ENCODE measurements at regions not wholly inside any gene's neighbourhood (a gene's known extent, or its start where the extent isn't known, plus 50 kb on each side); places are given as distances from the start of the nearest gene placed in this dataset.

DNA sequence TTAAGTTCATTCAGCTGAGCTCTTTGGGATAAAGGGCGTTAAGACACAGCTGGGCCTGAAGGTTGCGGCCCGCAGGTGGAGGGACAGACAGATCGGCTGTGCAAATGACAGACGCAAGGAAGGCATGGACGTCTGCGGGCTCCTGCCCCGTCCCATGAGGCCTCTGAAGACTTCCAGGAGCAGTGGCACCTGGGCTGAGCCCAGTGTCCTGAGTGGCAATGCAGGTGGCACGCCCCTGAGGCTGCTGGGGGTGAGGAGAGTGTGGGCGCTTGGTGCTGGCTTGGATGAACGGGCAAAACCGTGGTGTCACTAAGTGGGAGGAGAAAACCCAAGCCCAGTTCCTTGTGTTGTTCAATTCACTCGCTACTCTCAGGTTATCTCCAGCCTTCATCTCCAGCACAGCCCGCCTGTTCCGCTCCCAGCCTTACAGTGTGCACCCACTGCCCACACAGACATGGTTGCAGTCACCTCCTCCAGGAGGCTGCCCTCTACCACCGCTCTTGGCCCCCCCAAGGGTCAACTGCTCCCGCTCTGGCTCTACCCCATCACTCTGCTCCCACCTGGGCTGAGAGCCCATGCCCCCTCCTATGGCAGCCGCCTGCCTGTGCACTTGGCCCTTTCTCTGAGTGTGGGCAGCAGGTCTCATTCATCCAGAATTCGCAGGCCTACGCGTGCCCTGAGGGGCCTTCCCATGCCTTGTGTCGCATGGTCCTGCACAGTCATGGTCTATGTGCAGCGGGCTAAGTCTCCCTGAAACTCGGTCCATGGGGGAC lies 50.3 kb downstream of the PTGR3 start:
- no peak for DNase-seq (ENCODE audit: insufficient read length, low spot score)
- FAIRE-seq, result no peak

DNA sequence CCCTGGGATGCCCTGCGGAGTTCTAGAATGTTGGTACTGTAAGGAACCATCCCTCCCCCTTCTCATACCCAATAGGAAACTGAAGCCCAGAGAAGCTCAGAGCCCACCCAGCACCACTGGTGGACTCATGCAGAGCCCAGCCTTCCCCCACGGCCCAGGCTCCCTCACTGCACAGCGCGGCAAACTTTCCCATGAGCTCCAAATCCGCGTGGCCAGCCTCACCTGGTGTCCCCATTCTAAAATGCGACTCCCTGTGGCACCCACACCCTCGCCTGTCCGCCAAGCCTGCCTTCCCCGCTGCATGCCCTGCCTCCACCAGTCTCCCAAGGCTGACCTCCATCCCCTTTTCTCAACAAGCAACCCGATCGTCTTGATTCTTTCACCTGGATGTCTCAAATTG lies 51.1 kb downstream of the PTGR3 start:
- DNase-seq (ENCODE audit: insufficient read length, low spot score) (no peak), FAIRE-seq (no peak)

DNA sequence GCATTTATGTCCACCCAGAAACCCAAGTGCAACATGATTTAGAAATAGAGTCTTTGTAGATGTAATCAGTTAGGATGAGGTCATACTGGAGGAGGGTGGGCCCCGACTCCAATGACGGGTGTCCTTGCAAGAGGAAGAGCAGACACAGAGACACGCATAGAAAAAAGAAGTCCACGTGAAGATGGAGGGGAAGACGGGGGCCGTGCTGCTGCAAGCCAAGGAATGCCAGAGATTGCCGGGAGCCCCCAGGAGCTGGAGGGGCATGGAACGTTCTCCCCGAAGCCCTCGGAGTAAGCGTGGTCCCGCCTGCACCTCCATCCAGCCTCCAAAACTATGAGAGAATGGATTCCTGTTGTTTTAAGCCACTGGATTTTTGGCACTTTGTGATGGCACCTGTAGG lies 51.6 kb downstream of the PTGR3 start:
- DNase-seq (ENCODE audit: insufficient read length, low spot score), result no peak
- no peak for FAIRE-seq

DNA sequence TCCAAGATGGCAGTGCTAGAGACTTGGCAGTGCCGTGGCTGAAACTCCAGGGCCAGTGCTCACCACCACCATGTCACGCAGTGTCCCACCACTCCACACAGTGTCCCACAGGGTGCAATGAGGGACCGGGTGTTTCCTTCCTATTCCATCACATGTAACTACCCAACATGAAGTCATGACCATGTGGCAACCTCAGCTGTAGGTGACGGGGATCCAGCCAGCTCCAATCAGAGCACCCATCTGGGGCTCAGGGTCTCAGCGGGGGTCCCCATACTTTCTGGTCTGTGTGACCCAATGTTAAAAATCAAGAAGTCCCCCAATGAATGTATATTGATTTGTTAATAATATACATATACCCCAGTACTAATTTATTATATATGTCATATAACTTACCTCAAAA lies 52.1 kb downstream of the PTGR3 start:
- FAIRE-seq (no peak), DNase-seq (ENCODE audit: insufficient read length, low spot score) (no peak)

DNA sequence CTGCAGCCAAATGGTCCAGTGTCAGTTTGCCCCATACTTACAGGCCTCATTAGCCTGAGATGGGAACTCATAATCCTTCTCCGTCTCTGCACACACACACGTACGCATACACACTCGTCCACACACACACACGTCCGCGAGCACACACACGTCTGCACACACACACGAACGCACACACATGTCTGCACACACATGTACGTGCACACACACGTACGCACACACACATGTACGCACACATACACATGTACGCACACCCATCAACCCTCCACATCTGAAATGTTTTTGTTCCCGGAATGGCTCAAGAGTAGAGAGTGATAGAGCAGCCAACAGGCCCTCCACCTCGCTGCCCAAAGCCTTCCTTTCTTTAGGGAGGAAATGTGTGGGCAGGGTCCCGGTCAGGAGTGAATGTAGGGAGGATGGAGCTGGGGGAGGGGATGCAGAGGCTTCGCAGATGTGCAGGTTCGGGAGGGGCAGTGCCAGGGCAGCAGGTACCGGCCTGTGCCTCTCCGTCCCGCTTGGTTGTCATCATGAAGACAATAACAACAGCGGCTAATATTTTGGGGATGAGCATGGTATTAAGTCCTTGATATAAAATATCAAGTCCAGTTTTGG lies 52.7 kb downstream of the PTGR3 start:
- DNase-seq (ENCODE audit: insufficient read length, low spot score), result no peak

DNA sequence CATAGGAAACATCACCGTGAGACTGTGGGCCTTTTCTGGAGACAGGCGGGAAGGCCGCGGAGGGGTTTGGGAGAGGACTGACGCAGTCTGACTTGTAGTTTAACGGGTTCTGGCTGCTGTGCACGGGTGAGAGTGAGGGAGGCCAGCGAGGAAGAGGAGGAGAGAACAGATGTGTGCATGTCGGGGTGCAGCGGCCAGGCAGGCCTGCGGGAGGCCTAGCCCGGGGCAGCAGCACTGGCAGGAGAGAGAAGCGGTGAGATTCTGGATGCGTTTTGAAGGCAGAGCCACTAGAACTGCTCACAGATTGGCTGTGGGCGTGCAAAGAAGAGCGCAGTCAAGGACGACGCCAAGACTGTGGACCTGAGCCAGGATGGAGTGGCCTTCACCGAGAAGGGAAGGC lies 53.9 kb downstream of the PTGR3 start:
- DNase-seq (ENCODE audit: insufficient read length, low spot score) (no peak), FAIRE-seq (no peak)

More for the DNA sequence above, 52.7 kb downstream of the PTGR3 start:
- FAIRE-seq, result no peak

DNA sequence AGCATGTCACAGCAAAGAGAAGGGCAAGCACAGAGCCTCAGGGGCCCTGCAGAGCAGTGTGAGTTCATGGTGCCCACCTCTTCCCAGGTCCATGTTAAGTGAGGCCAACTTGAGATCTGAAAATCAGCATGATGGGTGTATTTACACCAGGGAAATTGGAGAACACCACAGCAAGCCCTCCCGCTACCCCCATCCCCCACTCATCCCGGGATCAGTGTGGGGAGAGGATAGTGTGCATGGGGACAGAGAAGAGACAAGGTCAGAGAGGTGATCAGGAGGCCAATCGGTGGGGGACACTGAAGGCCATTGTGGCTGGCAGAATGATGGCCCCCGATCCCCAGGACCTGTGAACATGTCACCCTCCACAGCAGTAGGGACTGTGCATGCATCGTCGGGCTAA lies 54.7 kb downstream of the PTGR3 start:
- no peak for FAIRE-seq
- DNase-seq (ENCODE audit: insufficient read length, low spot score), result no peak

DNA sequence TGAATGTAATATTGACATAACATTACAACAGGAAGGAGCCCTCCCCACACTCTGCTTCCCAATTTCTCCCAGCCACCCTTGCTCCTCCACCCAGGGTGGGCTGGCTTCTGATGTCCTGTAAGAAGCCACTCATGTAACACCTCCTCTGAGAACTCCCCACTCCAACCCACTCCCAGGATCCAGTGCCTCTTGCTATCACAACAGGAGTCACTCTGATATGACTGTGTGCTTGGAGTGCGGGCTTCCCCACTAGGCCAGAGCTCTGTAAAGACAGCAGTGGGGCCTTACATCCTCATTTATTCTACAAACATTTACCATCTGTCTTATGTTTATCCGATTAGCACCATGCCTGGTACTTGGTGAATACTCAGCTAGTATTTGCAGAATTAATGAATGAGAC lies 65.1 kb downstream of the PTGR3 start:
- DNase-seq (ENCODE audit: insufficient read length, low spot score) (no peak), FAIRE-seq (no peak)

DNA sequence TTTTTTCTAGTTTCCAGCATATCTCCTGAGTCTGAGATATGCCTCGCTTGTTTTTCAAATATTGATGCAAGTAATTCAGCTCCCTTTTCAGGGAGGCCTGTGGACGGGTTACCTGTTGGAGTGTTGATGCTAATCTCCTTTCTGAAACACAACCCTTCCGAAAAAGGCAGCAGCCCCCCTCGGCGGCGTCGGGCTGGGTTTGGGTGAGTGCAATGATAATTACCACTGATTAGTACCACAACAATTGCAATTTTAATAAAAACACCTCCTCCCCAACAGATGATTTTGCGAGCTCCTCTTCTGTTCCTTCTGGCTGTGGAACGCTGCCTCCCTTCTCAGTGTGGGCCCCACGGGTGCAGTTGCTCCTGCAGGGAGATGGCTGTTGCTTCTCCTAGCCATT lies 66.3 kb downstream of the PTGR3 start:
- DNase-seq (ENCODE audit: insufficient read length, low spot score) (no peak), FAIRE-seq (no peak)

DNA sequence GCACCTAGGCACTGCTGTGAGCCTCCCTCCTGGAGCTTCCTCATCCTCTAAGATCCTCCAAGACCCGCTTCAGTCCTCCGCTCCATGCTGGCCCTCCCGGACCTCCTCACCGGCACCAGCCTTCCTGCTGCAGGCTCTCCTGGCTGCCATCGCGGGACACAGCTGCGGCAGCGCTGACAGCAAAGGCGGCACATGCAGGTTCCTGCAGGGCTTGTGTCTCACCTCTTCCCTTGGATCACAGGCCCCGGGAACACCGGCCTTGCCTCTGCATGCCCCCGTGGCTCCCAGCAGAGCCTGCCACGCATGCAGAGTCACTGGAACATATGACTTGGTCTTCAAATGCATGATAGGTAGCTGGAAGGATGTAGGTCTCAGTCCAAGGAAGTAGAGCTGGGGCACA lies 67.2 kb downstream of the PTGR3 start:
- FAIRE-seq (no peak), DNase-seq (ENCODE audit: insufficient read length, low spot score) (no peak)

DNA sequence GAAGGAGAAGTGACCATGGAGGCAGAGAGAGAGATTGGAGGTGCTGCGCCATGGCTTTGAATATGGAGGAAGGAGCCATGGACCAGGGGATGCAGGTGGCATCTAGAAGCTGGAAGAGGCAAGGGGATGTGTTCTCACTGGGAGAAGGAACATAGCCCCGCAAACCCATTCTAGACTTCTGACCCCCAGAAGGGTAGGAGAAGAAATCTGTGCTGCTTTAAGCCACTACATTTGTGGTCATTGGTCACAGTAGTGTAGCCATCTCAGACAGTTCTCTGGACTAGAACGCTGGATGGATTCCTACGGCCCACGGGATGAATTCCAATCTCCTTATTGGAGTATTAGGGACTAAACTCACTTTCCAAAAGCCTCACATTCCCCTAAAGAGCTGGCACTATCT lies 67.8 kb downstream of the PTGR3 start:
- FAIRE-seq (no peak), DNase-seq (ENCODE audit: insufficient read length, low spot score) (no peak)

DNA sequence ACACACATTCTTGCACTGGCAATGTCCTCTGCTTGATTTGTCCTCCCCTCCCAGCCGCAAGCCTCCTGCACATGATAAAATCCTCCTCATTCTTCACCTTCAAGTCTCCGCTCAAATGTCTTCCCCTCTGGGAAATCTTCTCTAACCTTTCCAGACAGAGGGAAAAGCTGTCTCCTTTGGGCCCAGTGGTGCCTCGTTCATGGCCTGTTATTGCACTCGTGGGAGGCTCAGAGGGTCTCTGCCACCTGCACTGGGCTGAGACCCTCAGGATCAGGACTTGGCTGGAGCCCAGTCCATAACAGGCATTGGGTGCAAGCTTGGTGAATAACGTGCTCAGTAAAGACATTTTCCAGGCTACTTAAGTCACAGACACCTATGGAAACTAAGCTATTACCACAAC lies 68.6 kb downstream of the PTGR3 start:
- no peak for DNase-seq (ENCODE audit: insufficient read length, low spot score)
- FAIRE-seq, result no peak

DNA sequence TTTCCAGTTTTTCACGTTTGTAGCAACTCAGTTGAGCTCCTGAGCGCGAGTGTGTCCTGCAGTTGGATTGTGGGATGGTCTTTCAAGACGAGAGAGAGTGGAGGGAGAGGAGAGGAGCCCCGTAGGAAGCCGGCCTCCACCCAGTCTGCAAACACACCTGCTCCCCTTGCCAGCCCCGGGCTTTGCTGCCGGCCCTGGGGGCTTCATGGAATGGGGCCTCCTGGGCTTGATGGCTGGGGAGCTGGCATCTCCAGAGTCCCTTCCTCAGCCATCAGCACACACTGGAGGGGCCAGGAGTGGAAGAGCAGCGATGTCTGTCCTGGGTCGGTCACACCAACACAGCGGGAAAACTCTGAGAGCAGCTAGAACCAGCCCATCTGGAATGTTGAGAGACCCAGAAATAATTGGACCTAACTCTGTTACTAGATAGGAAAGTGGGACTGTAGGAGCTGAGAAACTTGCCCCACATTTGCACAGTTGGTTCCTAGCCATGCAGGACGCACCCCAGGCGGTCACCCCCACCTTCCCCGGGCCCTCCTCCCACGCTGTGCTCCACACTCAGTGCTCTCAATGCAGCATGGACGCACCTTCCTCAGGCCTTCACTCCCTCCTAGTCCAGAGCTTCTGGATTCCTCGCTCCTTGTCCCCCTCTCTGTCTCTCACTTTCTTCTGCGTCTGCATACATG lies 69.6 kb downstream of the PTGR3 start:
- DNase-seq (ENCODE audit: insufficient read length, low spot score) (no peak), FAIRE-seq (no peak)

DNA sequence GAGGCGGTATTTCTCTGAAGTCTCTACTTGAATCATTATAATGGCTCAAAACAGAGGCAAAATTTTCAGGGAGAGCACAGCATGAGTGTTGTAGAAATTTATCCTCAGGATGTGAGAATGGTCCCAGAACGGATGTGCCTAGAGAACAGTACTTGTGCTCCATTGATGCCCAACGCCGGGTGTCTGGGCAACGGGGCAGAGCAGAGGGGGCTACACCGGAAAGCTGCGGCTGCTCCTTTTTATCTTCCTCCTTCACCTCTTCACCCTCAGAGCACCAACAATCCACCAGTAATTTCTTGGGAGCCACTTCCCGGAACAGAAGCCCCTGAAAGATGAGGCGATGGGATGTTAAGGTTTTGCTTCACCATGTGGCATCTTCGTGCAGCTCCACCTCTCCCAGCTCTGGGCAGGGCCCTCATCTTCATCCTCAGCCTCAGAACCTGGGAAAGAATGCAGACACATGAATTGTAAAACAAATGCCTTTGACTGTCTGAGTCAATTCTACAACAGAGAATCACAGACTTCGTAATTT lies 71.5 kb downstream of the PTGR3 start:
- no peak for FAIRE-seq
- DNase-seq (ENCODE audit: insufficient read length, low spot score), result no peak

DNA sequence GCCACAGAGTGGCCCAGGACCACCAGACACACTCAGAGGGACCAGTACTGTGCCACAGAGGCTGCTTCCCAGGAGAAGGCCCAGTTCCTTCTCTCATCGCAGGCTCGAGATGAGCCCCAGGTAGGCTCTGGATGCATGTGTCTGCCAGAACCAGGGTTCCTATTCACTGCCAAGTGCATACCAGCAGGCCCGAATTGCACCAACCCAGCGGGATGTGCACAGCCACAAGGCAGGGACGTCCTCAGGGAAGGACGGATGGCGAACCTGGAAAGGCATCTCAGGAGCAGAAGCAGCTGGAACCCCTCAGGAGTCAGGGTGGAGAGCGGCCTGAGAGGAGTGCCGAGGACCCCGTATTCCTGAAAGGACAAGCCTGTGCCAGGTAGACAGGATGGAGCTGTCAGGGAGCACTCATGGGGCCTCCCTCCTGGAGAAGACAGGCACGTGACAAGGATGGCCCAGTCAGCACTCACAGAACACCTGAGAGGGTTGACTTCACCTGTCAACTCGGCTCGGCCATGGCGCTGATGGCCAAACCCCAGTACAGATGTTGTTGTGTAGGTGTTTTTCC lies 73.7 kb downstream of the PTGR3 start:
- FAIRE-seq, result no peak
- DNase-seq (ENCODE audit: insufficient read length, low spot score), result no peak

DNA sequence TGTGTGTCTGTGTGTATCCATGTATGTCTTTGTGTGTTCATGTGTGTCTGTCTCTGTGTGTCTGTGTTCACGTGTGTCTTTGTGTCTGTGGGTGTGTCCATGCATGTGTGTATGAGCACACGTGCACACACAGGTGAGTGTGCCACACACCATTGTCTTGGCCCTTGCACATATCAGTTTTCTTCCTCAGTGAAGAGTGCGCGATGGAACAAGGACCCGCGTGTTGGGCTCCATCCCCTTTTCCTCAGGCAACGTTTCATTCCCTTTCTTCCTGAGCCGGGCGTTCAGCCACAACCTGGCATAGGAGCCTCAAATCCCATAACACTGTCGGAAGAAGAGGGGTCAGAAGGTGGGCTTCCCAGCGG lies 74.3 kb downstream of the PTGR3 start:
- no peak for DNase-seq (ENCODE audit: insufficient read length, low spot score)
- FAIRE-seq, result no peak

DNA sequence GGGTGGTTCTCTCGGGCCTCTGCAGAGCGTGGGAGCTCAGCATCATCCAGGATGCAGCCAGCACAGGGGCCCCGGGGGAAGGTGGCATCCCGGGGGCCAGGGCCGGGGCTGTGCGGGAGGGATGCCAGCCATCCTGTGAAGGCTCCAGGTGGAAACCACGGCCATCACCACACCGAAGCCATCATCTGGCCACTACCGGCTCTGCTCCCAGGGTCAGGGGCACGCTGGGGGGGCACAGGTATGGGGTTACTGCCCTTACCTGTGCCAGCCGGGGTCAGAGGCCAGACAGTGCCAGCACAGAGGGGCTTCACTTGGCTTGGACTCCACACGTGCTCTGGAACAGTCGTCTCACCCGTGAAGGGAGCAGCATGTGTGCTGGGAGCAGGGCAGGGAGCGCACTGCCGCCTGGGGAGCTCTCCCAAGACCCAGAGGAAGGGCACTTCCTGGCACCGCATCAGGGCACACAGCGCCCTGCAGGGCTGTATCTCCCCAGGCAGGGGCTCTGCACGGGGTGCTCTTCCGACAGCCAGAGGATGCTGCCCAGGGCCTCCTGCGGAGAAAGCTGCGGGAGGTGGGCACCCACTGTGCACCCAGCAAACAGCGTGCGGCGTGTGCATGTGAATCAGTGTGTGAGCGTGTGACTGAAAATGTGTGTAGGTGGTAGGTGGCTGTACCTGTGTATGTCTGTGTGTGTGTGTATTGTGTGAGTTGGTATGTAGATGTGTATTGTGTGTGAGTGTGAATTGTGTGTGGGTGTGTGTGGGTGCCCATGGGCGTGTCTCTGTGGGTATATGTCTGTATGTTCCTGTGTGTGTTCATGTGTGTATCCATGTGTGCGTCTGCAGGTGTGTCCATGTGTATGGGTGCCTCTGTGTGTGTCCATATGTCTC lies 75.0 kb downstream of the PTGR3 start:
- DNase-seq (ENCODE audit: insufficient read length, low spot score), result no peak
- no peak for FAIRE-seq

DNA sequence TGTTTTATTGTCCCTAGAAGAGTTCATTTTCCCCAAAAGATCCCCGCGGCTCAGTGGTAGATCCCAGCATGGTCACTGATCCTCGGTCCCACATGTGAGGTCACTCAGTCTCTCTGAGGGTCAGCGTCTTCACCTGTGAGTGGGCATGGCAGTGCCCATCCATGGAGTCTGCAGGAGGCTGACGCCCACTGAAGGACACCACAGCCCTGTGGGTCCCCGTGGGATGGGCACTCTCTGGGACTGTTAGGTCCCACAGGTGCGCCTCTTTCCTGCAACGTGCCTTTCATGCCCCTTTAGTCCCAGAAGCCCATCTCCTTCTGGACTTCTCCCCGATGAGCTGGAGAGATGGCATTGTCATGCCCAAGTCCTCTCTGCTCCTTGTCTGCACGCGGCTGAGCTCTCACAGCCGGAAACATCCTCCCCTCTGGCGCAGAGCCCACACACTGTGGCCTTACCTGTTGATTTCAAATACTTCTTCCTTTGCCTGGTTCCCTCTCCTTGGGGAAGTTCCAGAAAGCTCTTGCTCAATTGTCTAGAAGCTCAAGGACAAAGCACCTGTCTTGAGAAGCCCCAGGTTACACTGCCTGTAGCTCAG lies 75.9 kb downstream of the PTGR3 start:
- FAIRE-seq (no peak), DNase-seq (ENCODE audit: insufficient read length, low spot score) (no peak)

DNA sequence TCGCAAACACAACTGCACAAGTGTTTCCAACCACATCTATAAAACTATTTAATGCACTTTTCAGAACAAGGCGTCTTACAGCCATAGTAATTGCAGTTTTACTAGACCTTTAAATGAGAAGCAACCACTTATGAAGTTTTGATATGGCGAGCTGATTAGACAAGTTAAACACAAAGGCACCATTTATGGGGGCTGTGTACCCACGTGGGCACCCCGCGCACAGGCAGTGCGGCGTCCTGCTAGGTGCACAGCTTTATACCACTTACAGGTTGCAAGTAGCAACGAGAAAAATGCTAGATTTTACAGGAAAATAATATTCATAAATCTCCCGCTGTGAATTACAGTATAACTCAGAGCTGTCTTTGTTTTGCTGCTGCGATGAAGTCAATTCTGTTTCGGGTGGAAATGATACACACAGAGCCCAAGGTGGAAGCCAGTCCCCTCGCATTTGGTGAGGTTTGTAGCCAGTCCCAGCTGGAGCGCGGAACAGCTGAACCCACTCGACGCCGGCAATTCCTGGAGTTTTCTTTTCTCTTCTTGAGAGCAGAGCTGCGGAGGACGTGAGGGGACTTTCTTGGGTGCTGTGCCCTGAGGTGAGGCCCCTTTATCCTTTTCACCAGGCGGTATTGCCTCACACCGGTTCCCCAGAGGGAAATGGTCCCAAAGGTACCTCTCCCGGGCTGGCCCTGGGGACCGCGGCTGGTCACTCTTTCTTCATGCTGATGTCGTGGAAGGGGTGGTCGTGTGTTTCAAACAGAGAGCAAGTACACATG lies 76.7 kb downstream of the PTGR3 start:
- DNase-seq (ENCODE audit: insufficient read length, low spot score) (no peak), FAIRE-seq (no peak)

All from HTR-8/SVneo (cell line).